Astrocyte of the cerebellum (primary cell): ENCODE measurements at regions not wholly inside any gene's neighbourhood (a gene's known extent, or its start where the extent isn't known, plus 50 kb on each side); places are given as distances from the start of the nearest gene placed in this dataset.

Experiments used
- DNase-seq: peaks from one replicate; pipeline ENCODE4 v3.0.0-alpha.2; 2011; ENCODE audit warnings: low read depth
- H3K4me3 ChIP-seq: 2 replicates; pipeline ENCODE4 v1.5.1; 2011; ENCODE audit warnings: mild to moderate bottlenecking, low read depth, low read length, moderate library complexity
- in situ Hi-C: cut with HindIII; loops from 2 replicates; pipeline ENCODE4 v1.10.0; 2017; ENCODE audit warnings: low sequenced_read_pairs
- TF ChIP-seq, protein P1 (sequence below): IDR thresholded peaks from 2 replicates; pipeline ENCODE4 v1.5.1; 2012; ENCODE audit warnings: low read length, low read depth, moderate library complexity, mild to moderate bottlenecking; ENCODE audit errors: missing control alignments

DNA sequence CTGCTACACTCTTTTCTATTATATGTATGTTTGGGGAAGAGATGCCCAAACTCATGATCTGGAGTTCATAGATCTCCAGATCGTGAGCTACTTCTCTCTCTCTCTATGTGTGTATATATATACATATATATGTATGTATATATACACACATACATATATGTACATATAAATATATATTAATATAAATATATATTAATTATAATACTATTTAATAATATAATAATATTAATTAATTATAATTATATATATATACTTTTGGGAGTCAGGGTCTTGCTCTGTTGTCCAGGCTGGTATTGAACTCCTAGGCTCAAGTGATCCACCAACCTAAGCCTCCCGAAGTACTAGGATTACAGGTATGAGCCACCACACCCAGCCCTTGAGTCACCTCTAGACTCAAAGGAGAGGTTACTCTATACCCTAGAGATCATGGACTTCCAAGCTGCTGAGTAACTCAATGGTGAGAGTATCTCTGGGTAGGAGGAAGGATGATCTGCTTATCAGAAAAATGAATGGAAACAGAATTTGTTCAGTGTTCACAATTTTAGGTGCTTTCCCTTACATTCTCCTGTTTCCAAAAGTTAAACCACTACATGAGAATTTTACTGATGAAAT is 463.5 kb upstream of the TRIB2 start:
- in situ Hi-C loops = no loop called here
- TF ChIP-seq, protein P1, sequence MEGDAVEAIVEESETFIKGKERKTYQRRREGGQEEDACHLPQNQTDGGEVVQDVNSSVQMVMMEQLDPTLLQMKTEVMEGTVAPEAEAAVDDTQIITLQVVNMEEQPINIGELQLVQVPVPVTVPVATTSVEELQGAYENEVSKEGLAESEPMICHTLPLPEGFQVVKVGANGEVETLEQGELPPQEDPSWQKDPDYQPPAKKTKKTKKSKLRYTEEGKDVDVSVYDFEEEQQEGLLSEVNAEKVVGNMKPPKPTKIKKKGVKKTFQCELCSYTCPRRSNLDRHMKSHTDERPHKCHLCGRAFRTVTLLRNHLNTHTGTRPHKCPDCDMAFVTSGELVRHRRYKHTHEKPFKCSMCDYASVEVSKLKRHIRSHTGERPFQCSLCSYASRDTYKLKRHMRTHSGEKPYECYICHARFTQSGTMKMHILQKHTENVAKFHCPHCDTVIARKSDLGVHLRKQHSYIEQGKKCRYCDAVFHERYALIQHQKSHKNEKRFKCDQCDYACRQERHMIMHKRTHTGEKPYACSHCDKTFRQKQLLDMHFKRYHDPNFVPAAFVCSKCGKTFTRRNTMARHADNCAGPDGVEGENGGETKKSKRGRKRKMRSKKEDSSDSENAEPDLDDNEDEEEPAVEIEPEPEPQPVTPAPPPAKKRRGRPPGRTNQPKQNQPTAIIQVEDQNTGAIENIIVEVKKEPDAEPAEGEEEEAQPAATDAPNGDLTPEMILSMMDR = no peak

DNA sequence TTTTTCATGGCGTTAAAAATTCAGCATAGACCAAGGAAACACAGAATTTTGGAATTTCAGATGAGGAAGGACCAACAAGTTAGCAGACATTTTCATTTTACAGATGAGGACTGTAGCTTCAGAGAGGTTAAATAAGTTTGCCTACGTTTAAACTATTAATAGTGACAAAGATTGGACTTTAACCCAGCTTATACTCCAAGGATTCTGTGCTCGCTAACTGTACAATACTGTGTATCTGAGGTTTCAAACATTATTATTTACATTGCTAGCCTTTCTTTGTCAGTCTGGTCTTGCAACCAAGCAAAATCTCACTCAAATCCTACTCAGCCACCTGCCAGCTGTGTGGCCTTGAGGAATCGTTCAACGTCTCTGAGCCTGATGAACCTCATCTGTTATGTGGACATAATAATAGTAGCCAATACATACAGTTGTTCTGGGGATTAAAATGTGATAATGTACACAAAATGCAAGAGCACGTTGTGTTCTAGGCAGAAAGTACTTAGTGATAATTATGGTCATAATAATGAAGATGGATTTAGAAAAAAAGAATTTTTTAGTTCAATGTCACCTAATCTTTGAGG is 462.4 kb upstream of the TRIB2 start:
- no peak for DNase-seq
- H3K4me3 ChIP-seq = no peak overlapping the region
- TF ChIP-seq, protein P1 = no peak
- in situ Hi-C loops = no loop called here

More for the DNA sequence above, 463.5 kb upstream of the TRIB2 start:
- no peak for DNase-seq
- H3K4me3 ChIP-seq = no peak overlapping the region

DNA sequence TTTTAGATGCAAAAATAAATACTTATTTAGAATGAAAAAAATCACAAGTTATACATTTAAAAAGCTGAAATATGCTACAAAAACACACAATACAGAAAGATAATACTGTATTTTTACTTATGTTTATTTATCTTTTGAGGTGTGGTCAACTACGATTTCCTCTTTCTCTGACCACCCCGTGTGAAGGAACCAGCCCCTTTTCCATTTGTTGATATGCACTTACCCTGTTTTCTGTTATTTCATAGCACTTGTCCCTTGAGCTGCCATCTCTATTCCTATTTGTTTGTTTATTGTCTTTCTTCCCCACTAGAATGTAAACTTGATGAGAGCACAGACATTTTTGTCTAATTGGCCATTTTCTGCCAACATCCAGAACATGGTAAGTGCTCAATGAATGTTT is 460.5 kb upstream of the TRIB2 start:
- TF ChIP-seq, protein P1 = no peak
- no peak overlapping the region for H3K4me3 ChIP-seq
- DNase-seq = no peak
- in situ Hi-C loops = no loop called here

DNA sequence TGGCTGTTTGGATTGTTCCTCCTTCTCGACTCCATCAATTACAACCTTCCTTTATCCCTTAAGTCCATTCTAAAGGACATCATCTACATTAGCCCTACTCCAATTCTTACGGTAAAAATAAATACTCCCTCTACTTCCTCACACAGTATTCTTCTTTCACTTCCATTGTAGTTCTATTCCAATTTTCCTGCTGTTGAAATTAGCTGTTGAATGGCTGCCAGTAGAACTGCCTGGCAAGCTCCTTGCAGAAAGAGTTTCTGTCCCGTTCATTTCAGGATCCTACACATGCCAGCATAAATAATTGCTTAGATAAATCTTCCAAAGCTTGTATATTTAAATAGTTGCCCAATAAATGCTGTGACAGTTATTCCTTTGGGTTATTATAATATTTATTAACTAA is 459.3 kb upstream of the TRIB2 start:
- in situ Hi-C loops = no loop called here
- TF ChIP-seq, protein P1 = no peak
- peak; percentile 24 for DNase-seq
- H3K4me3 ChIP-seq = no peak overlapping the region

DNA sequence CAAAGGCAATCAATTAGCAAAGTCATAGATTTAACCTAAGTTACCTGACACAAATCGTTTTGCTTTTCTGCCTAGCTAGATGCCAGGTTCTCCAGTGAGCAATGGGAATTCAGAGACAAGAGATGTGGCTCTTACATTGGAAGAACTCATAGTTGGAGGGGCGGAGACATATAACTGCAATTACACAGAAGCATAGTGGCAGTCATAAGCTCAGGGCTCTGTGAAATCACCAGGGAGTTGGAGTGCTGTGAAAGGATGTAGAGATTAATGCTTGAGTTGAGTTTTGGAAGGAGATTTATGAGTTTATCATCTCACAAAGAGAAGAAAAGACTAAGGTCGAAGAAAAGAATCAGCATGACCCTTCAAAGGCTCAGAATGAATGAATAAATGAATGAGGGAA is 457.2 kb upstream of the TRIB2 start:
- in situ Hi-C loops = no loop called here
- TF ChIP-seq, protein P1 = no peak
- DNase-seq = no peak
- no peak overlapping the region for H3K4me3 ChIP-seq

DNA sequence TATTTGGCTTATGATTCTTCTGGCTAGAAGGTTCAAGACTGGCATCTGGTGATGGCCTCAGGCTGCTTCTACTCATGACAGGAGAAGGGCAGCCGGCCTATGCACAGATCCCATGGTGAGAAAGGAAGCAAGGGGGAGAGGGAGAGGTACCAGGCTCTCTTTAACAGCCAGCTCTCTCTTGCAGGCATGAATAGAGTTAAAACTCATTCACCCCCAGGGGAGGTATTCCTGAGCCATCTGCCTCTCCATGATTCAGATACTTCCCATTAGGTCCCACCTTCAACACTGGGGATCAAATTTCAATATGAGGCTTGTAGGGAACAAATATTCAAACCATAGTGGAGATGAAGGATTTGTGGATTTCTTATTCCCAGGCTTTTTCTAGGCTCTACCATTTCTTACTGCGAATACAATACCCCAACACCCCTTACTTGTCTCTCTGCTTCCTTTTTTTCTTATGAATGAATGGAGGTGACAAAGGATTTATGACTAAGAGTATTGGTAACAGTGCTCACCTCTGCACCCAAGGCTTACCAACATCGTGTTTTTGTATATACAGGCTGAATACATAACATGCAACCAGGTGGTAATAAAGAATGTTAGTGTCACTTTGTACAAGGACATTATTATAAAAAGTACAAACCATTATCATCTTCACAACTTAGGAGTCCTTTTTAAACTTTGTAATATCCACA is 454.6 kb upstream of the TRIB2 start:
- DNase-seq = no peak
- TF ChIP-seq, protein P1 = no peak
- no peak overlapping the region for H3K4me3 ChIP-seq
- in situ Hi-C loops = no loop called here
